ENCODE measurements at regions not wholly inside any gene's neighbourhood (a gene's known extent, or its start where the extent isn't known, plus 50 kb on each side); places are given as distances from the start of the nearest gene placed in this dataset.
"Not testable (repeated sequence)": the region's sequence is repeated elsewhere in the genome, so short reads cannot be mapped to it uniquely, and the experiment has no call there.

GRCh38 chr3:34066328-34066727 lies 267.9 kb downstream of the PDCD6IP start:
- DNase-seq: no peak

DNA sequence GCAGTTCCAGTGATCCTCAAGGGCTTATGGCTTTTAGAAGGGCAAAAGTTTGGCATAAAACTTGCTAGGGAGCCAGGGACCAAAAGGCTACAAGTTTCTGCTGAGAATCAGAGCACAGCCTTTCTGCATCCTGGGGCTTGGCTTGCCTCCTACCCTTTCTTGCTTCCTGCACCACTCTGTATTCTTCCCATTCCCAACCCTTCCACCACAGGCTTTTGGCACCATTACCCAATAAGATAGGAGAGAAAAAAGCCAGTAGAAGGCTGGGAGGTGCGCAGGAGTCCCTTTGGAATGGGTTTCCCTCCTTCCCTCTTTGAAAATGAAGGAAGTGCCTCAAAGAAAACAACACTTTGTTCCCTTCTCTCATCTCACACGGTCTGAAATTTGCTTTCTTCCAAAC lies 268.6 kb downstream of the PDCD6IP start:
- no peak for DNase-seq

DNA sequence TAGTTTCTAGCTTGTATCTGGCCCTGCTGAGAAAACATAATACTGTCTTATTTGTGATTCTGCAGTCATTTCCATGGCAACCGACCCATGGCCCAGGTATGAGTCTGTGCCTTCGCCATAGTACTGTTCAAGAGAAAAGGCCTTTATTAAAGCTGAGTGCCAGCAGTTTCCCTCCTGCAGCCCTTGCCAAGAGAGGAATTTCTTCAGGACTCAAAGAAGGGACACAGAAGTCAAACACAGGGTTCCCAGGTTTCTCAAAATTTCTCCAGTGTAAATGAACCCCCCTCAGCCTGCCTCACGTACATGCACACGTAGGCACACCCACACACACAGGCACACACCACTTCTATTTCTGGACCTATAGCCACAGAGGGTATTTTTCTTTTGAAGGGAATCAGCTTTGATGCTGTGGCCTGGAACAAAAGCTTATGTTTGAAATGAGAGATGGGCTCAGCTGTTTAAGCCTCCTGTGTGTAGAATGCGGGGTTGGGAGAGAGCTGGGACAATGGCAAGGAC lies 269.2 kb downstream of the PDCD6IP start:
- no peak for DNase-seq

- no peak for DNase-seq
Measured at GRCh38 chr3:34068505-34068904, 270.1 kb downstream of the PDCD6IP start.

GRCh38 chr3:34070831-34071585 lies 272.6 kb downstream of the PDCD6IP start:
- no peak for DNase-seq

- no peak for DNase-seq
Measured at GRCh38 chr3:34072297-34072696, 273.9 kb downstream of the PDCD6IP start.

DNA sequence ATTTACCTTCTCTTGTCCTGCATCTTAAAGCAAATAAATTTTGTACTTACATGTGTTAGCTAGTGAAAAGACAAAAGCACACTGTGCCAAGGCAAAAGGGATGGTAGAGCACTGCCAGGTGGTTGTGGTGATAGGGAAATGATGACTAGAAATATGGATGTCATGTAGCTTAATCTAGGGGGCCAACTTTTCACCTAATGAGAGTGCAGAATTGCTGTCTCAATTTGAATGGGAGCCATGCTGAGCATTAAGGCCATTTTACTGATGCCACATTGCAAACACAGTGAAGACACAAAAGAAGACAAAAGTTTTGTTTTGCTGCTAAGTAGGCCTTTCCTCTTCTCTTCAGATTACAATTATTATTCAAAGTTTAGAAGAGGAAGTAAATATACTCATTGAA lies 274.7 kb downstream of the PDCD6IP start:
- DNase-seq: no peak

DNA sequence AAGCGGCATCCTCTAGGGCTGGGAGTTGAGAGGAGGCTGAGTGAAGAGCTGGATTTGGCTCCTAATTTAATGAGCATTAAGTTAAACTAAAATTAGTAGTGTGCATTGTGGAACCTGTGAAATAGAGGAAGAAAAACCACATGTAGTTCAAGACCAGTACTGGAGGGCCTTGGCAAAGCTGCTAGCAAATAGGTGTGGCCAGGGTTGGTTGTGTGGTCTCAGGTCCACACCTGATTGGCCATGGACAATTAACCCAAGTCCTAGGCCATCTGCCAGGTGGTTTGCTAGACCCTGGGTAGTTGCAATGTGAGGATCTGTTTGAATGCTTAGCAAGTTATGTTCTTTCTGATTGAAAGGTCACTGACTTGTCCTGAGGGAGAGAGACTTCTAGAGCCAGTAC lies 275.5 kb downstream of the PDCD6IP start:
- DNase-seq: no peak

GRCh38 chr3:34075975-34076374 lies 277.5 kb downstream of the PDCD6IP start:
- DNase-seq: no peak

GRCh38 chr3:34077417-34078195 lies 279.2 kb downstream of the PDCD6IP start:
- peak; percentile 19 for DNase-seq

DNA sequence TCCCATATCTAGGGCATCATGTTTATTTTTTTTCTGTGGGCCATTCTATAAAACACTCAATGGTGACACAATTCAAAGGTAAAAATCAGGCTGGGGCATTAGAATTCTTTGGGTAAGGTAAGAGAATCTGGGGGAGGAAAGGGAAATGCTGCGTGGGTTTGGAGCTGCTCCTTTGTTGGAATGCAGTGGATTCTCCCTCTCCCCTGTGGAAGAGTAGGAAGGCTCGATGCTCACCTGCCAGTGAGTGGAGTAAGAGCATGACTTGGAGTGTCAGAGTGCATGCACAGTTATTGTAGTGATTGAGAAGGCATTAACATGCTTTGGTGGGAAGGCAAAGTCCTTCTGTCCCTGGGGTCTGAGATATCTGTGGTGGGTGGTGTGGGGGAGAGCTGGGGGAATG lies 280.0 kb downstream of the PDCD6IP start:
- no peak for DNase-seq

DNA sequence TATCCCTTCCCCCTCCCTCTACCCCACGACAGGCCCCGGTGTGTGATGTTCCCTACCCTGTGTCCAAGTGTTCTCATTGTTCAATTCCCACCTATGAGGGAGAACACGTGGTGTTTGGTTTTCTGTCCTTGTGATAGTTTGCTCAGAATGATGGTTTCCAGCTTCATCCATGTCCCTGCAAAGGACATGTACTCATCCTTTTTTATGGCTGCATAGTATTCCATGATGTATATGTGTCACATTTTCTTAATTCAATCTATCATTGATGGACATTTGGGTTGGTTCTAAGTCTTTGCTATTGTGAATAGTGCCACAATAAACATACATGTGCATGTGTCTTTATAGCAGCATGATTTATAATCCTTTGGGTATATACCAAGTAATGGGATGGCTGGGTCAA lies 281.4 kb downstream of the PDCD6IP start:
- DNase-seq: not testable (repeated sequence)

DNA sequence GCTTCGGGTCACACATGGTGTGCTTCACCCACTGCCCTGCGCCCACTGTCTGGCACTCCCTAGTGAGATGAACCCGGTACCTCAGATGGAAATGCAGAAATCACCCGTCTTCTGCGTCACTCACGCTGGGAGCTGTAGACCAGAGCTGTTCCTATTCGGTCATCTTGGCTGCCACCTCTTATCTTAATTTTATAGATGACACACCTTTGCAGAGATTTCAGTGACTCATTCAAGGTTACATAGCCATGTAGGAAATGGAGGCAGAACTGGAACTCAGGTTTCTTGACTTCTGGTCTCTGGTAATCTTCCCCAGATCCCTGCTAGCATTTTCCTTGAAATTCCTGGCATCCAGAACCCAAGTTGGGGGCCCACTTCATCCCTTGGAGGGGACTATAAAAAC lies 291.9 kb downstream of the PDCD6IP start:
- DNase-seq: not testable (repeated sequence)

DNA sequence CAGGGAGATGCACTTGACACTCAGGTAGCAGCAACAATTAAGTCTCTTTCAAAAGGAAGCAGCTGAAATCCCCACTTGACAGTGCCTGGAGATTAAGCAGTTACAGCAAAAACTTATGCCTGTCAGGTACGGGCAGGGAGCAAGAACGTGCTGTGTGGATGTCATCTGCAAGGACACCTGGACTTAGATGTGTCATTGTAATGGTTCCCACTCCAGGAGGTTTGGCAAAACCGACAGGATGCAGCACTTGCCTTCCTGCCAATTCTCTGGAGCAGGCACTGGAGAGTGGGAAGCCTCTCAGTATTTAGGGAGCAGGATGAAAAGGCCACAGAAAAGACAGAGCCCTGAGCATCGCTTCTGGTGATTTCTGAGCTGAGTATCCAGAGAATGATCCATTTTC lies 292.4 kb downstream of the PDCD6IP start:
- DNase-seq: no peak

GRCh38 chr3:34094280-34094679 lies 295.9 kb downstream of the PDCD6IP start:
- not testable (repeated sequence) for DNase-seq

- peak; percentile 17 for DNase-seq
Measured at GRCh38 chr3:34102288-34102687, 303.9 kb downstream of the PDCD6IP start.

GRCh38 chr3:34106379-34106778 lies 307.9 kb downstream of the PDCD6IP start:
- no peak for DNase-seq

DNA sequence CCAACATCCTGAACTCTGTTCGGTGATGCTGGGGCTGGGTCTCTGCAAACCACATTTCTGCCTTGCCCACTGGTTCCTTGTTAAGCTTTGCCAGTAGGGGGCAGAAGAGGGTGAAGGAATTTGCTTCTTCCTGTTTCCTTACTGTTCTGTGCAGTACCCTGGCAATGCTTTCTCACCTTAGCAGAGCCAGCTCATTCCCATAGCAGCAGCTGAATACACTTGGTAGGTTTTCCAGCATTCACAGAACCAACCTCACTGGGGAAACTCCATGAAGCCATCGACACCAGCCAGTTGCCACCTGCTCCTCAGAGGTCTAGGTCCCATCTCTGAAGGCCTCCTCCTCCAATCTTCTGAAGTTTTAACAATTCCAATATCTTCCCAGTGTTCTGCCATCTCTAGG lies 308.4 kb downstream of the PDCD6IP start:
- DNase-seq: peak; percentile 28

DNA sequence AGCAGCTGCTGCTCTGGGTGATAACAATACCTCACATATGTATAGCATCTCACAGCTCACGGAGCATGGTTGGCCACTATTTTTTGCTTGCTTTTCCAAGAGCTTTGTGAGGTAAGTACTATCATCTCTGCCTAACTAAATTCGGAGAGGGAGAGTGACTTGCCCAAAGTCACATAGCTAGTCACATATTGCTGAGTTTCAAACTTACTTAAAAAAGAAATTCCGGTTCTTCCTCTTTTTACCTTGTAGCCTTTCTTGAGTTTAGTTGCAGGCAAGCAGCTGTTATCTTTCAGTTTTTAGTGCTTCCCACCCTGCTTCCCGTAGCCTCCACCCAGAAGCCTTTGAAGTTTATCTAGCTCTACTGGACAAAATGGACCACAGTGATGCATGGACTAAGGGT lies 309.2 kb downstream of the PDCD6IP start:
- DNase-seq: no peak

GRCh38 chr3:34109021-34109420 lies 310.6 kb downstream of the PDCD6IP start:
- no peak for DNase-seq

DNA sequence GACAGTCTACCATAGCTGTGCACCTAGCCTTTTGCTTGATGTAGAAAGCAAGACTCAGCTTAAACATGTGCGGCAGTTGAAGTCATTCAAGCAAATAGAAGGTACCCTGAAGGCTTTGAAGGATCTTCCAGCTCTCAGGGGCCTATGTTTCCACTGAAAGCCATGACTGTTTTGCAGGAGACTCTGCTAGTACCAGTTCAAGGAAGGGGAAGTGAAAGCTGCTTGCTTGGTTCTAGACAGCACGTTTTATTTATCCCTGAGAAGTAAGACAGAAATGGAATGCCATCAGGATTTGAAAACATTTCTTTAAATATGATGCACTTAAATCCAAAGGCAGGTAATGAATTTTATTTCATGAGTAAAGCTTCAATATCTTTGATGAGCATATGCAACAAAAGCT lies 311.4 kb downstream of the PDCD6IP start:
- no peak for DNase-seq

GRCh38 chr3:34111361-34111760 lies 312.9 kb downstream of the PDCD6IP start:
- no peak for DNase-seq

DNA sequence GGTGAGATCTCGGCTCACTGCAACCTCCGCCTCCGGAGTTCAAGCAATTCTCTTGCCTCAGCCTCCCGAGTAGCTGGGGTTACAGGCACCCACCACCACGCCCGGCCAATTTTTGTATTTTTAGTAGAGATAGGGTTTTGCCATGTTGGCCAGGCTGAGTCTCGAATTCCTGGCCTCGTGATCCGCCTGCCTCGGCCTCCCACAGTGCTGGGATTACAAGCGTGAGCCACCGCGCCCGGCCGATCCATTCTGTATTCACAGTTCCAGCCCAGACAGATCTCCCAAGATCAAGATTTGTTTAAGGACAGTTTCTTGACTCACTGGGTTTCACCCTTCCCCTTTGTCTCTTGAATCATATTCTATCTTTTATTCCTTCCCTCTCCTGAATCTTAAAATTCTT lies 313.8 kb downstream of the PDCD6IP start:
- not testable (repeated sequence) for DNase-seq

- peak; percentile 37 for DNase-seq
Measured at GRCh38 chr3:34131091-34131490, 332.7 kb downstream of the PDCD6IP start.

Data from fibroblast of skin of back (primary cell).